ENCODE measurements at regions not wholly inside any gene's neighbourhood (a gene's known extent, or its start where the extent isn't known, plus 50 kb on each side); places are given as distances from the start of the nearest gene placed in this dataset.

- in situ Hi-C loops (cut with MboI; ENCODE audit: low sequenced_read_pairs): loop anchor here (10.0 kb wide), 1 partner anchor 365 kb away; no protein-coding TSS in a partner anchor
Measured at GRCh38 chr16:55949518-55949917, 74.3 kb upstream of the CES5A start.

GRCh38 chr16:55948230-55948629, 73.1 kb upstream of the CES5A start:
- in situ Hi-C loops (cut with MboI; ENCODE audit: low sequenced_read_pairs): loop anchor here (10.0 kb wide), 1 partner anchor 367 kb away; no protein-coding TSS in a partner anchor

GRCh38 chr16:55947366-55947765, 72.2 kb upstream of the CES5A start:
- in situ Hi-C loops (cut with MboI; ENCODE audit: low sequenced_read_pairs): loop anchor here (10.0 kb wide), 1 partner anchor 367 kb away; no protein-coding TSS in a partner anchor

- in situ Hi-C loops (cut with MboI; ENCODE audit: low sequenced_read_pairs): loop anchor here (10.0 kb wide), 1 partner anchor 370 kb away; no protein-coding TSS in a partner anchor
Measured at GRCh38 chr16:55944377-55944802, 69.2 kb upstream of the CES5A start.

GRCh38 chr16:55943267-55943666, 68.1 kb upstream of the CES5A start:
- in situ Hi-C loops (cut with MboI; ENCODE audit: low sequenced_read_pairs): loop anchor here (10.0 kb wide), 1 partner anchor 372 kb away; no protein-coding TSS in a partner anchor

- in situ Hi-C loops (cut with MboI; ENCODE audit: low sequenced_read_pairs): loop anchor here (10.0 kb wide), 1 partner anchor 372 kb away; no protein-coding TSS in a partner anchor
Measured at GRCh38 chr16:55942821-55943220, 67.6 kb upstream of the CES5A start.

GRCh38 chr16:55941552-55941951, 66.4 kb upstream of the CES5A start:
- in situ Hi-C loops (cut with MboI; ENCODE audit: low sequenced_read_pairs): loop anchor here (10.0 kb wide), 1 partner anchor 373 kb away; no protein-coding TSS in a partner anchor

DNA sequence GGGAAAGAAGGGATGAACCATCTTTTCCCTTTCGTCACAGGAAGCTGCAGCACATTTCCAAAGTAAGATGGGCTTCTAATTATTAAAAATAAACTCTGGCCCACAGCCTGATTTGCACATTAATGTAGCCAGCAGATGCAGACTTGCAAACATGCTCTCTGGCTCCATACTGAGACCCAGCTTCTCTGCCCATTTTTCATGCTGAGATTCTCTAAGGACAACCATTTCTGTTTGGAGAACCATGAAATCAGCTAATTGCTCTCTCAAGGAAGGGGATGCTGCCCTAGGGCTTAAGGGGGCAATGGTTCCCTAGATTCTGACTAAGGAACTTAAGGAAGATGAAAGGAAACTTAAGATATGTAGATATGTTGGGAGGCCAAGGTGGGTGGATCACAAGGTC, 63.0 kb upstream of the CES5A start:
- in situ Hi-C loops (cut with MboI; ENCODE audit: low sequenced_read_pairs): no loop called here

DNA sequence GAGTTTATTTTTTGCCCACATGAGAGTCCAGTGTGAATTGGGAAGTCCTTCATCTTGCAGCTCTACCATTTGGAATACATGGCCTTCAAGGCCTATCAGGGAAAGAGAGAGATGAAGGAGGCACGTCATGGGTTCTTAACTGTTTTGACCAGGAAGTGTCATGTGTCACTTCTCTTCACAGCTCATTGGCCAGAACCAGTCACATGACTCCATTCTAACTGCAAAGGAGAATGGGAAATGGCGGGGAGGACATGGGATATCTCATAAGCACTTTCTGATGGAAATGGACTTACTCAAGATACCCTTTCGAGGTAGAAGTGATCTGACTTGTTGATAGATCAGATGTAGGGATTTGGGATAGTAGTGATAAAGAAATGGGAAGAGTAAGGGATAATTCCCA, 57.9 kb upstream of the CES5A start:
- in situ Hi-C loops (cut with MboI; ENCODE audit: low sequenced_read_pairs): no loop called here

DNA sequence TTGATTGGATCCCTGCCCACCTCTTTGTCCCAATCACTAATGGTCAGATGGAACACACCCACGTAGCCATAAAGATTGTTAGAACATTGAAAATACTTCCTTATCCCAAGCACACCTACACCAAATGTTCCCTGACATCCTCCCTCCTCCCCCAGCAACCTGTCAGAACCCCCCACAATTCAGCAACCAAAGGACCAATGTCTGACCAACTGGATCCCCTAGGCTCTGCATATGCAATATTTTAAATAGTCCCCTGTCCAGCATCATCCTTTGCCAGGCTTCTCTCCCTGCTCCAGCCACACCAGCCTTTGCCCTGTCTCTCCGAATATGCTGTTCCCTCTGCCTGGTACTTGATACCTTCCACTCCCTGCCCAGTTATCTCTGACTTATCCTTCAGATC, 54.9 kb upstream of the CES5A start:
- in situ Hi-C loops (cut with MboI; ENCODE audit: low sequenced_read_pairs): no loop called here

GRCh38 chr16:55929181-55929580, 54.0 kb upstream of the CES5A start:
- in situ Hi-C loops (cut with MboI; ENCODE audit: low sequenced_read_pairs): no loop called here

- in situ Hi-C loops (cut with MboI; ENCODE audit: low sequenced_read_pairs): no loop called here
Measured at GRCh38 chr16:55925242-55925641, 50.1 kb upstream of the CES5A start.

All from HL-60/S4 (cell line).